ENCODE measurements at regions not wholly inside any gene's neighbourhood (a gene's known extent, or its start where the extent isn't known, plus 50 kb on each side); places are given as distances from the start of the nearest gene placed in this dataset.

DNA sequence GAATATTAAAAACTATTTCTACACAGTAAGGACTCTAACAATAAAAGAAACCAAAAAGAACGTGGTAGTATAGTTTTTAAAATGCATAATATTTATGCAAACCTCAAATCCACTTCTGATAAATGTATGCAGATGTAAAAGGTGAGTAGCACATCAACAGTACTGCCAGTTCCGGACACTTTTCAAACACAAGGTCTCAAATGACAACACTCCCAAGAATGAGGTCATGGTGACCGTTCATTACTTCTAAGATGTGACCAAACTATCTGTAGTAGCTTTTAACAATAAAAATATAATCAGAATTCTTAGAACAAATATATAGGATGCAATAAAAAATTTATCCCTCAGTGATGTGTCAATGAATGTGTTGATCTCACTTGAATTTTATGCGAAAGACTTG lies 238.7 kb upstream of the NREP start:
- no peaks in the 10 kb centered on the region for H3K36me3 ChIP-seq (ENCODE audit: insufficient read depth, low read length)
- peaks cover 30% of the 10 kb centered on the region for H3K4me1 Mint-ChIP-seq (ENCODE audit: low read depth, unreplicated experiment)
- TF ChIP-seq, protein P1, sequence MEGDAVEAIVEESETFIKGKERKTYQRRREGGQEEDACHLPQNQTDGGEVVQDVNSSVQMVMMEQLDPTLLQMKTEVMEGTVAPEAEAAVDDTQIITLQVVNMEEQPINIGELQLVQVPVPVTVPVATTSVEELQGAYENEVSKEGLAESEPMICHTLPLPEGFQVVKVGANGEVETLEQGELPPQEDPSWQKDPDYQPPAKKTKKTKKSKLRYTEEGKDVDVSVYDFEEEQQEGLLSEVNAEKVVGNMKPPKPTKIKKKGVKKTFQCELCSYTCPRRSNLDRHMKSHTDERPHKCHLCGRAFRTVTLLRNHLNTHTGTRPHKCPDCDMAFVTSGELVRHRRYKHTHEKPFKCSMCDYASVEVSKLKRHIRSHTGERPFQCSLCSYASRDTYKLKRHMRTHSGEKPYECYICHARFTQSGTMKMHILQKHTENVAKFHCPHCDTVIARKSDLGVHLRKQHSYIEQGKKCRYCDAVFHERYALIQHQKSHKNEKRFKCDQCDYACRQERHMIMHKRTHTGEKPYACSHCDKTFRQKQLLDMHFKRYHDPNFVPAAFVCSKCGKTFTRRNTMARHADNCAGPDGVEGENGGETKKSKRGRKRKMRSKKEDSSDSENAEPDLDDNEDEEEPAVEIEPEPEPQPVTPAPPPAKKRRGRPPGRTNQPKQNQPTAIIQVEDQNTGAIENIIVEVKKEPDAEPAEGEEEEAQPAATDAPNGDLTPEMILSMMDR (IDR thresholded peaks at IDR 0.05; ENCODE audit: insufficient read depth, low read depth, low read length), result no peak
- TF ChIP-seq EZH2 (IDR thresholded peaks at IDR 0.05; ENCODE audit: insufficient read depth, low read length), result no peak
- no peak overlapping the region for H3K4me3 ChIP-seq (ENCODE audit: insufficient read depth, low read depth, low read length)
- no peak overlapping the region for H3K27ac ChIP-seq (ENCODE audit: low read depth, low read length)
- H3K9ac ChIP-seq (ENCODE audit: low read length), result no peak overlapping the region
- H3K4me2 ChIP-seq (ENCODE audit: low read length), result no peak overlapping the region
- H2AFZ ChIP-seq (ENCODE audit: low read depth, low read length), result no peak overlapping the region
- H3K9me3 ChIP-seq (ENCODE audit: insufficient read depth, low read depth, low read length), result no peaks in the 10 kb centered on the region
- H3K27ac Mint-ChIP-seq (ENCODE audit: unreplicated experiment), result no peak overlapping the region
- no peak for FAIRE-seq
- H3K27me3 Mint-ChIP-seq (ENCODE audit: low read depth, unreplicated experiment), result no peaks in the 10 kb centered on the region
- no peak overlapping the region for H3K4me3 Mint-ChIP-seq (ENCODE audit: unreplicated experiment)
- no peaks in the 10 kb centered on the region for H3K27me3 ChIP-seq (ENCODE audit: insufficient read depth, low read length)
- no peaks in the 10 kb centered on the region for H3K79me2 ChIP-seq (ENCODE audit: insufficient read depth, low read length)
- H3K36me3 Mint-ChIP-seq (ENCODE audit: low read depth, unreplicated experiment), result no peaks in the 10 kb centered on the region
- peaks cover 2% of the 10 kb centered on the region for H3K9me3 Mint-ChIP-seq (ENCODE audit: unreplicated experiment)
- DNase-seq (ENCODE audit: low read depth), result no peak
- no peaks in the 10 kb centered on the region for H4K20me1 ChIP-seq (ENCODE audit: insufficient read depth, low read length)
- peaks cover 27% of the 10 kb centered on the region for H3K4me1 ChIP-seq (ENCODE audit: insufficient read depth, low read length)

DNA sequence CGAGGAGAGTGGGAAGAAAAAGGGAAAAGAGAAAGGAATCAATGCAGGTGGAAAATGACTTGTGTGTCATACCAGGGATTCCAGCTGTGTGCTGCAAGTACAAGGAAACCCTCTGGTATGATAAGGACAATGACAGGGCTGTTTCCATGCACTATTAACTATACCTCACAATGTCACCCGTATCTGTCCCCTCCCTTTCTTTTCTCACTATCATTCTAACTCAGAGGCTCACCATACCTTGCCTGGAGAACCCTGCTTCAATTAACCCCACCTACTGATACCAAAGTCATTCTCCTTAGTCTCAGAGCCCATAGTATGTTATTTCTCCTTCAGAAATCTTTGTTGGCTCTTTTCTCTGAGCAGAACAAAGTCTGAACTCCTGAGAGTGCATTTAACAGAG lies 236.2 kb upstream of the NREP start:
- no peaks in the 10 kb centered on the region for H3K27me3 ChIP-seq (ENCODE audit: insufficient read depth, low read length)
- no peaks in the 10 kb centered on the region for H3K9me3 ChIP-seq (ENCODE audit: insufficient read depth, low read depth, low read length)
- TF ChIP-seq EZH2 (IDR thresholded peaks at IDR 0.05; ENCODE audit: insufficient read depth, low read length), result no peak
- TF ChIP-seq, protein P1 (IDR thresholded peaks at IDR 0.05; ENCODE audit: insufficient read depth, low read depth, low read length), result no peak
- DNase-seq (ENCODE audit: low read depth) (no peak), FAIRE-seq (no peak)
- no peak overlapping the region for H3K9ac ChIP-seq (ENCODE audit: low read length)
- no peaks in the 10 kb centered on the region for H3K36me3 ChIP-seq (ENCODE audit: insufficient read depth, low read length)
- no peaks in the 10 kb centered on the region for H3K36me3 Mint-ChIP-seq (ENCODE audit: low read depth, unreplicated experiment)
- H3K4me3 ChIP-seq (ENCODE audit: insufficient read depth, low read depth, low read length), result no peak overlapping the region
- no peaks in the 10 kb centered on the region for H3K79me2 ChIP-seq (ENCODE audit: insufficient read depth, low read length)
- no peak overlapping the region for H3K4me2 ChIP-seq (ENCODE audit: low read length)
- no peaks in the 10 kb centered on the region for H3K27me3 Mint-ChIP-seq (ENCODE audit: low read depth, unreplicated experiment)
- H3K4me1 Mint-ChIP-seq (ENCODE audit: low read depth, unreplicated experiment), result peaks cover 13% of the 10 kb centered on the region
- no peak overlapping the region for H2AFZ ChIP-seq (ENCODE audit: low read depth, low read length)
- no peaks in the 10 kb centered on the region for H4K20me1 ChIP-seq (ENCODE audit: insufficient read depth, low read length)
- peaks cover 4% of the 10 kb centered on the region for H3K9me3 Mint-ChIP-seq (ENCODE audit: unreplicated experiment)
- no peak overlapping the region for H3K27ac Mint-ChIP-seq (ENCODE audit: unreplicated experiment)
- peaks cover 9% of the 10 kb centered on the region for H3K4me1 ChIP-seq (ENCODE audit: insufficient read depth, low read length)
- no peak overlapping the region for H3K4me3 Mint-ChIP-seq (ENCODE audit: unreplicated experiment)
- no peak overlapping the region for H3K27ac ChIP-seq (ENCODE audit: low read depth, low read length)

DNA sequence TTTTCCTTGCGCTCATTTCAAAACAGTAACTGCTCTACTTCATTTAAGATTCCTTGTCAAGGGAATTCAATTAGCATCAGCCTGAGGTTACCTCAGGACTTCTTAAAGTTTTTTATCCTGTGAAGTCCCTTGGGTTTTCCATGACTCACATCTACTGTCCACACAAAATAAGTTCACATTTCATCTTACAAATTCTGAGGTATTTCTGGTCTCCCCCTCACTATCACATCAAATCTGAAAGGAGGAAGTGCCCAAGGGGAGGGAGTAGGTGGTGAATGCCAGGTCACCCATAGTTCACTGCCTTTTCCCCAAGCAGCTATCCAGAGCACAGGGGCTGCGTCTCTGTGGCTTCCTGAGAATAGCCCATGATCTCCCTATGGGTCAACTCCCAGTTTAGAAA lies 227.1 kb upstream of the NREP start:
- no peak for TF ChIP-seq EZH2 (IDR thresholded peaks at IDR 0.05; ENCODE audit: insufficient read depth, low read length)
- TF ChIP-seq, protein P1 (IDR thresholded peaks at IDR 0.05; ENCODE audit: insufficient read depth, low read depth, low read length), result no peak
- Mint-ChIP-seq H3K9me3 (ENCODE audit: unreplicated experiment) (peaks cover 5% of the 10 kb centered on the region), H3K27ac (ENCODE audit: unreplicated experiment) (peak overlapping the region; percentile 20), H3K4me3 (ENCODE audit: unreplicated experiment) (no peak overlapping the region), H3K36me3 (ENCODE audit: low read depth, unreplicated experiment) (no peaks in the 10 kb centered on the region), H3K4me1 (ENCODE audit: low read depth, unreplicated experiment) (peaks cover 13% of the 10 kb centered on the region), H3K27me3 (ENCODE audit: low read depth, unreplicated experiment) (no peaks in the 10 kb centered on the region)
- H3K4me1 ChIP-seq (ENCODE audit: insufficient read depth, low read length), result peaks cover 17% of the 10 kb centered on the region
- H3K4me3 ChIP-seq (ENCODE audit: insufficient read depth, low read depth, low read length), result no peak overlapping the region
- H3K27ac ChIP-seq (ENCODE audit: low read depth, low read length), result peak overlapping the region; percentile 73
- H4K20me1 ChIP-seq (ENCODE audit: insufficient read depth, low read length), result no peaks in the 10 kb centered on the region
- H3K4me2 ChIP-seq (ENCODE audit: low read length), result peak overlapping the region; percentile 47
- H3K36me3 ChIP-seq (ENCODE audit: insufficient read depth, low read length), result no peaks in the 10 kb centered on the region
- no peaks in the 10 kb centered on the region for H3K79me2 ChIP-seq (ENCODE audit: insufficient read depth, low read length)
- no peaks in the 10 kb centered on the region for H3K27me3 ChIP-seq (ENCODE audit: insufficient read depth, low read length)
- DNase-seq (ENCODE audit: low read depth), result peak; percentile 99
- peak overlapping the region; percentile 39 for H3K9ac ChIP-seq (ENCODE audit: low read length)
- H2AFZ ChIP-seq (ENCODE audit: low read depth, low read length), result peak overlapping the region; percentile 19
- FAIRE-seq, result peak; percentile 97
- H3K9me3 ChIP-seq (ENCODE audit: insufficient read depth, low read depth, low read length), result no peaks in the 10 kb centered on the region

Data from astrocyte (in vitro differentiated cells and primary cell).